GM10248 (cell line): ENCODE measurements at regions not wholly inside any gene's neighbourhood (a gene's known extent, or its start where the extent isn't known, plus 50 kb on each side); places are given as distances from the start of the nearest gene placed in this dataset.

Experiments used
- CTCF ChIA-PET: fragments of 300-600 bp; sonication (Branson Sonifier 250); formaldehyde crosslinking; extraction: SDS; loops from one replicate; lab custom pipeline; 2021; ENCODE audit warnings: antibody characterized with exemption; lab: Yijun Ruan, JAX
- POLR2A ChIA-PET: fragments of 350-650 bp; sonication (Branson Sonifier 250); formaldehyde crosslinking; extraction: SDS; loops from one replicate; lab custom pipeline; 2020; ENCODE audit warnings: antibody characterized with exemption; lab: Yijun Ruan, JAX
- DNase-seq: peaks from one replicate; pipeline ENCODE4 v3.0.0; 2012; ENCODE audit errors: extremely low spot score
- TF ChIP-seq, protein P1 (sequence below): IDR thresholded peaks from 2 replicates; pipeline ENCODE4 v1.5.1; 2012; ENCODE audit warnings: mild to moderate bottlenecking, low read depth; ENCODE audit errors: extremely low read depth, missing control alignments, control extremely low read depth

DNA sequence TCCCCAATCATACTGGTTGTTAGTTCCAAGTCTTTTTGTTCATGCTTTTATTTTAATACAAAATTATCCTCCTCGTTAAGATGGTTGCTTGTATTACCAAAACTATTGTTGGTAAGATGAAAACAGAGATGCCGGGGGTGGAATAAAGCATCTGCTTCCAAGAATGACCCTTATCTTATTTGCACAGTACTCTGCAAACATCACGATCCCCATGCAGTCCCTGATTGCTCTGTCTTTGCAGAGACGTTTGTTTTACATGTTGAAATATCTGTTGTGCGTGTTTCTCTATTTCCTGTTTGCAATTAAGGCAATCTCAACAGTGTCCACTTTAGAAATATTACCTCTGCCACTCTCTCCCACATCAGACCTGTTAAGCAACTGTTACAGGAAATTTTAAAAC lies 141.3 kb upstream of the NCAM2 start:
- POLR2A ChIA-PET, result no interaction called here

DNA sequence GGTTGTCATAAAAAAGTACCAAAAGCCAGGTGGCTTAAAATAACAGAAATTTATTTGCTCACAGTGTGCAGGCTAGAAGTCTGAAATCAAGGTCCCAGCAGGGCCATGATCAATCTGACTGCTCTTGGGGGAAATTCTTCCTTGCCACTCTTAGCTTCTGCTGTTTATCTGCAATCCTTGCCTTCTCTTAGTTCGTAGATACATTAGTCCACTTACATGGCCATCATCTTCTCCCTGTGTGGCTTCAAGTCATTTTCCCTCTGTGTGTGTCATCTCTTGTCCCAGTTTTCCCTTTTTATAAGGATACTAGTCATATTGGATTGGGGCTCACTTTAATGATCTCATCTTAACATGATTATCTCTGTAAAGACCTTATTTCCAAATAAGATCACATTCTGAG lies 124.0 kb upstream of the NCAM2 start:
- no peak for DNase-seq
- CTCF ChIA-PET, result no interaction called here
- TF ChIP-seq, protein P1, sequence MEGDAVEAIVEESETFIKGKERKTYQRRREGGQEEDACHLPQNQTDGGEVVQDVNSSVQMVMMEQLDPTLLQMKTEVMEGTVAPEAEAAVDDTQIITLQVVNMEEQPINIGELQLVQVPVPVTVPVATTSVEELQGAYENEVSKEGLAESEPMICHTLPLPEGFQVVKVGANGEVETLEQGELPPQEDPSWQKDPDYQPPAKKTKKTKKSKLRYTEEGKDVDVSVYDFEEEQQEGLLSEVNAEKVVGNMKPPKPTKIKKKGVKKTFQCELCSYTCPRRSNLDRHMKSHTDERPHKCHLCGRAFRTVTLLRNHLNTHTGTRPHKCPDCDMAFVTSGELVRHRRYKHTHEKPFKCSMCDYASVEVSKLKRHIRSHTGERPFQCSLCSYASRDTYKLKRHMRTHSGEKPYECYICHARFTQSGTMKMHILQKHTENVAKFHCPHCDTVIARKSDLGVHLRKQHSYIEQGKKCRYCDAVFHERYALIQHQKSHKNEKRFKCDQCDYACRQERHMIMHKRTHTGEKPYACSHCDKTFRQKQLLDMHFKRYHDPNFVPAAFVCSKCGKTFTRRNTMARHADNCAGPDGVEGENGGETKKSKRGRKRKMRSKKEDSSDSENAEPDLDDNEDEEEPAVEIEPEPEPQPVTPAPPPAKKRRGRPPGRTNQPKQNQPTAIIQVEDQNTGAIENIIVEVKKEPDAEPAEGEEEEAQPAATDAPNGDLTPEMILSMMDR, result no peak
- POLR2A ChIA-PET, result no interaction called here

More for the DNA sequence above, 141.3 kb upstream of the NCAM2 start:
- DNase-seq, result no peak
- CTCF ChIA-PET, result interaction anchor here (1.2 kb wide), 1 partner anchor 14 kb away, joined by 3 read pairs; no protein-coding TSS in a partner anchor
- TF ChIP-seq, protein P1, result no peak

DNA sequence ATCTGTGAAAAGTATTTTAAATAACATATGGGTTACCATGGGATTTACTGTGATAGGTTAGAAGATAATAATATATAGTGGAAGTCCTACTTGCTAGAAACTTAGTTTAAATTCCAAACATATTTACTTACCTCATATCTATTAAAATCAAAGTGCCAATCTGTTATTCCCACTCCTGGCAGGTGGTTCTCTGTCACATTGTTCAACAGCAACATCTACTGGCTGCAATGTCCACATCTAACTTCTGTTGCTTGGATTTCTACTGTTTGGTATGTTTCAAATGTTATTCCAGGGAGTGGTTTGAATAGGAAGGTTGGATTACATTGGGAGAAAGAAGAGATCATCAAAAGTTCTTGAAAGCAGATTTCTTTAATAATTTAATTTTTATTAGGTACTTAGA lies 122.5 kb upstream of the NCAM2 start:
- POLR2A ChIA-PET, result no interaction called here
- CTCF ChIA-PET, result interaction anchor here (1.2 kb wide), 1 partner anchor 15 kb away, joined by 4 read pairs; no protein-coding TSS in a partner anchor
- TF ChIP-seq, protein P1, result no peak
- DNase-seq, result no peak

DNA sequence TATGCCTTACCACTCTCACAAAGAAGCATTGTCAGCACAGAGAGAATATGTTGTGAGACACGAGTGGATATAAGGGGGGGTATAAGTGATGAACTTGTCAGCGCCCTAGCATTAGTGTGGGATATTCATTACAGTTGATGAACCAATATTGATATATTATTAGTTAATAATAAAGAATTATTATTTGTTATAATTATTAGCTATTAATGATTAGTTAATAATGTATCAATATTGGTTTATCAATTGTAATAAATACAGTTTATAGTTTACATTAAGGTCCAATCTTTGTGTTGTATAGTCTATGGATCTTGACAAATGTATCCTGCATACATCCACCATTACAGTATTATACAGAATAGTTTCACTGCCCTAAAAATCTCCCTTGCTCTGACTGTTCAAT lies 120.2 kb upstream of the NCAM2 start:
- ChIA-PET CTCF (no interaction called here), POLR2A (no interaction called here)
- no peak for DNase-seq
- TF ChIP-seq, protein P1, result no peak

DNA sequence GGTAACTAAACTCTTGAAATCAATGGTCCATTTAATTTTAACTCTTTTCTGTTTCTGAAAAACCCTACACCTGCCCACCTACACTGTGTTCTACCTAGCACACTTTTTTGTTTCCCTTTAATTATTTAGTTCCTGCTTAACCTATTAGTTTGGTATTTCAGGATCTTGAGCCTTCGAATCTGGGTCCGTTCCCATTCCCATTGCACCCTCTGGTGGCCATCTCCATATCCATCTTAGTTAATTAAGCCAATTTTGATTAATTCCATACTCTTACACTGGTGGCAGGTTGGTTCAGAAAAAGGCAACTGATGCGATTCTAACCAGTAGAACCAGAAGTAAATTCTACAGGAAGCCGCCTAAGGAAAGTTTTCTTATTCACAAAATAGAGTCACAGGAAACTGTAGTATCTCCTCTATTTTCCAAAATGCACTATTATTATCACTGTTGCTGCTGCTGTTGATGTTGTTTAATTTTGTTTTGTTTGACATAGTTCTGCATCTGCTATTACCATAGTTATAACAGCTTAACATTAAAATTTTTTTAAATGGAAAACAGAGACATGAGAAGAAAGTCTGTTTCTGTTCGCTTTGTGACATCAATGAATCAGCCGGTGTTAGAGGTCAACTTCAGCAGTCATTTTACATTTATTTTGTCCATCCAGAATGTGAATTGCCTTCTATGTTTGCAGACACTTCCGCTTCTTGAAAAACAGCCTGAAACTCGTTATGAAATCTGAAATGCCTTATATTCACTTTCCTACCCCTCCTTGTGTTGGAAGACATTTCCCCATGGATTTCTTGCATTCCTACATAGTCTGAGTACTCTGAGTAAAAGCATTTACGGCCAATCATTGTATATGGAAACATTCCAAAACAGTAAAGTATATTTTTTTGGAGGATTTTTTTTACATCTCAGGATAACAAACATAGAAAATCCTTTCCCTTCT lies 115.5 kb upstream of the NCAM2 start:
- no peak for DNase-seq
- TF ChIP-seq, protein P1, result peak; percentile 19
- ChIA-PET CTCF (no interaction called here), POLR2A (no interaction called here)

DNA sequence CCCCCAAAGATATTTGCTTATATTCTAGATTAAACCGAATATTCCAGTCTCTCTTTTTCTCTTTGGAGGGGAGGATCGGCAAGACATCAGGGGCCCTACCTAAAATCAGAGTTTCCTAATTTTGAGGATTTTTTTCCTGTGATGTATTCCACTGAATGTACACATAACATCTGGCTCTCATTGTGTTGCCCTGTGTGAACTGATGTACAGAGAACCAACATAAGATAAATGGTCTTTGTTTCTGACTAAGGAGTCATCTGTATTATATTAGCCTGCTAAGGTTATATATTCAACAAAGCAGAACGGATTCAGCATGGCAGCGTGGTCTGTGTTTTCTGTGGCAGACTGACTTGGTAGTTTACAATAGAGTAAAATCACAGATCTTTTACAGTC lies 114.8 kb upstream of the NCAM2 start:
- TF ChIP-seq, protein P1, result no peak
- no peak for DNase-seq
- CTCF ChIA-PET, result no interaction called here
- POLR2A ChIA-PET, result no interaction called here
